Fibroblast of the aortic adventitia (primary cell): ENCODE measurements at regions not wholly inside any gene's neighbourhood (a gene's known extent, or its start where the extent isn't known, plus 50 kb on each side); places are given as distances from the start of the nearest gene placed in this dataset.

Source experiments
- DNase-seq: peaks from one replicate; pipeline ENCODE4 v3.0.0-alpha.2; 2010; ENCODE audit warnings: low read depth
- H3K4me3 ChIP-seq: 2 replicates; pipeline ENCODE4 v1.5.1; 2011; ENCODE audit warnings: low read depth, mild to moderate bottlenecking, control low read depth, low read length, moderate library complexity
- CTCF ChIP-seq: IDR thresholded peaks from 2 replicates; pipeline ENCODE4 v1.5.1; 2011; ENCODE audit warnings: mild to moderate bottlenecking, low read length, control low read depth, inconsistent platforms; ENCODE audit not compliant: insufficient read depth

DNA sequence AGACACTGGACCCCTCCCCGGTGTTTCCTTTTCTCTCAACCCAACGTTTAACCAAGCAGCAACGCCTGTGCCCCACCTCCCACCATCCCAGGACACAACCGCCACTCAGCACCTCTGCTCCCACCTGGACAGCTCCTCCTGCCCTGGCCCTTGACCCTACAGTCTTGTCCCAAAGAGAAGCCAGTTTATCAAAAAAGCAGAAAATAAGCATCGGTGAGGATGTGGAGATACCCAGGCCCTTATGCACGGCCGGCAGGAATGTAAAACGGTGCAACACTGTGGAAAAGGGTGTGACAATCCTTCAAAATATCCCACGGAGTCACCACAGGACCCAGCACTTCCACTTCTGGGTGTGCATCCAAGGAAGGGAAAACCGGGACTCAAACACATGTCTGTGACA is 176.2 kb upstream of the RNF32 start:
- H3K4me3 ChIP-seq, result no peak overlapping the region
- TF ChIP-seq CTCF, result no peak
- no peak for DNase-seq

- H3K4me3 ChIP-seq, result no peak overlapping the region
- no peak for TF ChIP-seq CTCF
- DNase-seq, result no peak
Measured at GRCh38 chr7:156463280-156463679, 177.3 kb upstream of the RNF32 start.

GRCh38 chr7:156461881-156462665 is 178.5 kb upstream of the RNF32 start:
- no peak for DNase-seq
- no peak for TF ChIP-seq CTCF
- no peak overlapping the region for H3K4me3 ChIP-seq

DNA sequence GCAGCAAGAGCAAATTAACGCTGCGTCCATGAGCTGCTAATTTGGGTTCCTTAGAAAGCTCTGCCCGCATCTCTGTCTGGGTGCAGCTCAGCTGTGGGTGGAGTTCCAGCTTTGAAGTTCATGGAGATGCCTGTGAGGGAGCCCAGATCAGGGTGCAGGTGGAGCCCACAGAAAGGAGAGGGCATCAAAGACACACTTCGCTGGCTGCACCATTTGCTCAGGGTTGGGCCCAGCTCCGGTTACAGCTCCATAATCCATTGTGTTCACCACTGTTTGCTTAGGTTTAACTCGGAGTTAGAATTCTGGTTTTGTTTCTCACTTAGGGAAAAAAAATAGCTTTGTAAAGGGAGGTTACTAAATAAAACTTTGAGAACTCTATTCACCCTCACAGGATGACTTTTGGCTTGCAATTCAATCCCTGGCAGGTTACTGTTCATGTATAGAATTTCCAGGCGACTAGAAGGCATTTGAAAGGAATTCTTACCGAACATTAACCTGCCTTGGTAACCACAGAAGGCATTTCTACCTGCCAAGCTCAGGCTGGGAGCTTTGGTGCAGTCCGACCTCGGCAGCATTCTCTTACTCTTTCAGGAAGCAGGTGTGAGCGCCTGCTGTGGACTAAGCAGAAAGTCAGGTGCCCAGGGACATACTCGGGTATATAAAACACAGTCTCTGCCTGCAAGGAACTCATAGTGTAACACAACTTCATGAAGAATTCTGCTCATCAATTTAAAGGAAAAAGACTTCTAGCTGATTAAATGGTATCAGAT is 179.5 kb upstream of the RNF32 start:
- no peak for DNase-seq
- no peak overlapping the region for H3K4me3 ChIP-seq
- TF ChIP-seq CTCF, result no peak

DNA sequence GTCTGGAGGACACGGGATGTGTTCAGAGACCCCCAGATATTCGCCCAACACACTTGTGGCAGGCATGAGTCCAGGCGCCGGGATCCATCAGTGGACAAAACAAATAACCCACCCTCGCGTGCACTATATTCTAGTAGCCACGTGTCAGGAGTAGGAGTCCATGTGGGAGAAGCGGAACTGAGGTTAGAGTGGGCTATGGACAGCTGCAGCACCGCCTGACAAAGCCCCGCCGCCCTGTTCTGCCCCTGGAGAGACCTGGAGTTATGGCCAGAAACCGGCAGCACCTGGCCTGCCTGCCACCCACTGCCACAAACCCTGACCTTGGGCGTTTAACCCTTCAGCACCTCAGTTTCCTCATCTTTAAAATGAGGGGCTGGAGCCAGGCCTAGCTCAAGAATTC is 181.0 kb upstream of the RNF32 start:
- no peak for TF ChIP-seq CTCF
- DNase-seq, result no peak
- no peak overlapping the region for H3K4me3 ChIP-seq

DNA sequence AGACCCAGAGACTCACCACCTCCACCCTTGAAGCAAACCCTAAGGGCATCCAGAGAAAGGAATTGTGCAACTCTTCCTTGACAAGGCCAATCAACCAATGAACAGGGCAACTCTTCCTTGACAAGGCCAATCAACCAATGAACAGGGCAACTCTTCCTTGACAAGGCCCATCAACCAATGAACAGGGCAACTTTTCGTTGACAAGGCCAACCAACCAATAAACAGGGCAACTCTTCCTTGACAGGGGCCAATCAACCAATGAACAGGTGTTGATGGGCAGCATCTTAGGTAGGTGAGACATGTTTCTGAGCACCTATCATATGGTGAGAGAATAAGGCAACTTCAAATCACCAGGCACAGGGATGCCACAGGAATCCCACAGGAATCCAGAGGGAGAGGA is 181.5 kb upstream of the RNF32 start:
- no peak overlapping the region for H3K4me3 ChIP-seq
- DNase-seq, result no peak
- no peak for TF ChIP-seq CTCF

DNA sequence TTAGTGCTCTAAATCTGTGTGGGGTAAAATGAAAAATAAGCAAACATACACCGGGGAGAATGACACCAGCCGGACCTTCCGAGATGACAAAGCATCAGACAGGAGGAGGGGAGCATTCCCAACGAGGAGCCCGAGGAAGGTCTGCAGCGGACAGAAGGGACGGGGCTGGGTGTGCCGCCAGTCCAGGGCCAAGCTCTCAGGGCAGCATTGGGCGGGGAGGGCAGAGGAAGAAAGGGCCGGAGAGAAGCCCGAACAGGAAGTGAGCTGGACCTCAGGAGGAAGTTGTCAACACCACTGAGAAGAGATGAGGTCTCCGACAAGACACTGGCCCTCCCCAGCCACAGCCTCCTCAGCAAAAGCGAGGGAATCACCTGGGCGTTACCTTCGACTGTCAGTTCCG is 182.6 kb upstream of the RNF32 start:
- H3K4me3 ChIP-seq, result no peak overlapping the region
- no peak for TF ChIP-seq CTCF
- no peak for DNase-seq
